Osteoblast (primary cell): ENCODE measurements at regions not wholly inside any gene's neighbourhood (a gene's known extent, or its start where the extent isn't known, plus 50 kb on each side); places are given as distances from the start of the nearest gene placed in this dataset.
"Not testable (repeated sequence)": the region's sequence is repeated elsewhere in the genome, so short reads cannot be mapped to it uniquely, and the experiment has no call there.

ENCODE experiments used
- DNase-seq: peaks from one replicate; pipeline ENCODE4 v3.0.0; 2011; ENCODE audit warnings: low spot score, mixed read lengths; ENCODE audit not compliant: insufficient read length; ENCODE audit errors: missing footprints
- H2AFZ ChIP-seq: 2 replicates; pipeline ENCODE4 v1.6.0; 2011; ENCODE audit warnings: mild to moderate bottlenecking, low read length
- H3K27ac ChIP-seq: 2 replicates; pipeline ENCODE4 v1.5.1; 2011; ENCODE audit warnings: mild to moderate bottlenecking, low read depth, low read length, moderate library complexity
- H3K27me3 ChIP-seq: 2 replicates; pipeline ENCODE4 v1.6.0; 2012; ENCODE audit warnings: mild to moderate bottlenecking, control low read depth, inconsistent platforms, low read length, moderate library complexity; ENCODE audit not compliant: insufficient read depth
- H3K36me3 ChIP-seq: 2 replicates; pipeline ENCODE4 v1.5.1; 2011; ENCODE audit warnings: mild to moderate bottlenecking, low read length, control low read depth, moderate library complexity; ENCODE audit not compliant: insufficient read depth
- H3K4me1 ChIP-seq: 2 replicates; pipeline ENCODE4 v1.5.1; 2011; ENCODE audit warnings: mild to moderate bottlenecking, low read length, control low read depth, moderate library complexity; ENCODE audit not compliant: insufficient read depth
- H3K4me2 ChIP-seq: 2 replicates; pipeline ENCODE4 v1.6.0; 2011; ENCODE audit warnings: mild to moderate bottlenecking, low read length; ENCODE audit not compliant: insufficient read depth
- H3K4me3 ChIP-seq: fragments of 200-600 bp; sonication (generic); 3 replicates; pipeline ENCODE4 v1.5.1; 2012; ENCODE audit warnings: mild to moderate bottlenecking, low read length, inconsistent platforms; ENCODE audit not compliant: insufficient read depth
- H3K79me2 ChIP-seq: 2 replicates; pipeline ENCODE4 v1.6.0; 2012; ENCODE audit warnings: mild to moderate bottlenecking, low read length, control low read depth, inconsistent platforms; ENCODE audit not compliant: insufficient read depth
- H3K9me3 ChIP-seq: 2 replicates; pipeline ENCODE4 v1.5.1; 2011; ENCODE audit warnings: low read depth, low read length, control low read depth
- H4K20me1 ChIP-seq: 2 replicates; pipeline ENCODE4 v1.6.0; 2012; ENCODE audit warnings: mild to moderate bottlenecking, low read length, control low read depth; ENCODE audit not compliant: insufficient read depth
- CTCF ChIP-seq: IDR thresholded peaks from 2 replicates; pipeline ENCODE4 v1.5.1; 2011; ENCODE audit warnings: mild to moderate bottlenecking, low read depth, low read length, moderate library complexity; ENCODE audit errors: extremely low read depth

- Histone ChIP-seq H4K20me1 (no peaks in the 10 kb centered on the region), H3K4me2 (no peak overlapping the region), H3K79me2 (no peaks in the 10 kb centered on the region), H3K4me3 (no peak overlapping the region), H3K27me3 (no peaks in the 10 kb centered on the region), H2AFZ (no peak overlapping the region), H3K4me1 (no peaks in the 10 kb centered on the region), H3K36me3 (no peaks in the 10 kb centered on the region), H3K27ac (no peak overlapping the region), H3K9me3 (no peaks in the 10 kb centered on the region)
- DNase-seq = no peak
- no peak for TF ChIP-seq CTCF
These were observed 447.8 kb downstream of the AMY1C start for GRCh38 chr1:104197516-104197915.

DNA sequence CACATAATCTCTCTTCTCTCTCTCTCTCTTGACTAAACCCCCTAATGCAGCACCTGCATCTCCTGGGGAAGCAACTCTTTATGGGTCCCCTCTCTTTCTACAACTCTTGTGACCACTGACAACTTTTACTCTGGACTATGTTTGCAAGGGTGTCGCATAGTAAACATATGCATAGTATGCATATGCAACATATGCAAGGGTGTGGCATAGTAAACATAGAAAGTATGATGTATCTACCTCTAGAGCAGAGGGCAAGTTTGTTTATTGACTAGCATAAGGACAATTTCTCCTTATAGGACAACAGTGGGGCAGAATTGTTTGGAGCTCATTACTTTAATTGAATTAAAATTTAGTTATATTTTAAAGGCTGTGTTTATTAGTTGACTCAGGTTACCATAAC is 462.5 kb downstream of the AMY1C start:
- DNase-seq = no peak
- Histone ChIP-seq H3K4me3 (no peak overlapping the region), H3K9me3 (no peaks in the 10 kb centered on the region), H3K36me3 (no peaks in the 10 kb centered on the region), H3K27ac (no peak overlapping the region), H3K4me2 (no peak overlapping the region), H2AFZ (no peak overlapping the region), H3K79me2 (no peaks in the 10 kb centered on the region), H3K4me1 (no peaks in the 10 kb centered on the region), H3K27me3 (no peaks in the 10 kb centered on the region), H4K20me1 (no peaks in the 10 kb centered on the region)
- TF ChIP-seq CTCF = no peak

DNA sequence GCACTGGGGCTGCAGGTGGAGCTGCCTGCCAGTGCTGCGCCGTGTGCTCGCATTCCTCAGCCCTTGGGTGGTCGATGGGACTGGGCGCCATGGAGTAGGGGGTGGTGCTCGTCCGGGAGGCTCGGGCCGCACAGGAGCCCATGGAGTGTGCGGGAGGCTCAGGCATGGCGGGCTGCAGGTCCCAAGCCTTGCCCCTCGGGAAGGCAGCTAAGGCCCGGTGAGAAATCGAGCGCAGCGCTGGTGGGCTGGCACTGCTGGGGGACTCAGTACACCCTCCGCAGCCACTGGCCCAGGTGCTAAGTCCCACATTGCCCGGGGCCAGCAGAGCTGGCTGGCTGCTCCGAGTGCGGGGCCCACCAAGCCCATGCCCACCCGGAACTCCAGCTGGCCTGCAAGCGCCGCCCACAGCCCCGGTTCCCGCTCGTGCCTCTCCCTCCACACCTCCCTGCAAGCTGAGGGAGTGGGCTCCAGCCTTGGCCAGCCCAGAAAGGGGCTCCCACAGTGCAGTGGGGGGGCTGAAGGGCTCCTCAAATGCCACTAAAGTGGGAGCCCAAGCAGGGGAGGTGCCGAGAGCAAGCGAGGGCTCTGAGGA is 467.8 kb downstream of the AMY1C start:
- not testable (repeated sequence) for H3K27me3 ChIP-seq, H3K36me3 ChIP-seq, DNase-seq, H2AFZ ChIP-seq, H3K27ac ChIP-seq, H3K4me2 ChIP-seq, H3K4me1 ChIP-seq, H4K20me1 ChIP-seq, H3K79me2 ChIP-seq, H3K4me3 ChIP-seq, H3K9me3 ChIP-seq

GRCh38 chr1:104229860-104230259 is 480.2 kb downstream of the AMY1C start:
- no peak overlapping the region for H3K4me2 ChIP-seq
- H3K4me3 ChIP-seq = no peak overlapping the region
- no peaks in the 10 kb centered on the region for H3K27me3 ChIP-seq
- H3K9me3 ChIP-seq = peaks cover 2% of the 10 kb centered on the region
- H3K27ac ChIP-seq = no peak overlapping the region
- no peak for TF ChIP-seq CTCF
- no peaks in the 10 kb centered on the region for H4K20me1 ChIP-seq
- H3K4me1 ChIP-seq = no peaks in the 10 kb centered on the region
- DNase-seq = no peak
- no peaks in the 10 kb centered on the region for H3K79me2 ChIP-seq
- no peak overlapping the region for H2AFZ ChIP-seq
- no peaks in the 10 kb centered on the region for H3K36me3 ChIP-seq
